Ureter (tissue), 1 donor: ENCODE measurements at regions not wholly inside any gene's neighbourhood (a gene's known extent, or its start where the extent isn't known, plus 50 kb on each side); places are given as distances from the start of the nearest gene placed in this dataset.
"Not testable (repeated sequence)": the region's sequence is repeated elsewhere in the genome, so short reads cannot be mapped to it uniquely, and the experiment has no call there.

Experiments
- DNase-seq: peaks from one replicate; pipeline ENCODE4 v3.0.0-alpha.2; 2020; ENCODE audit warnings: low spot score
- donor health status: DM: yes; HTN: yes; CAD: no.

GRCh38 chr3:163468531-163469335 is 1609.6 kb downstream of the SI start:
- no peak for DNase-seq

DNA sequence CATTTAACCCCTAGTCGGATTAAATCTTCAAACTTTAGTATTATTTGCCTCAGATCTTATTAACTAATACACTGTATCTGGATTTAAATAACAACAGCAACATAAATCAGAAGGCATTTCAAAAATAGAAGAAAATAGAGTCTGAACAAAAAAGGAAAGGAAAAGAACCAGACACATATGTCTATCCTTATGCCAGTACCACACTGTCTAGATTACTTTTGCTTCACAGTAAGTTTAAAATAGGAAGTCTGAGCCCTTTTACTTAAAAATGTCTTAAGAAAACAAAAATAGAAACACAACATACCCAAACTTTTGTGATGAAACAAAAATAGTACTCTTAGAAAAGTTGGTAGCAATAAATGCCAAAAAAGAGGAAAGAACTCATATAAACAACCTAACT is 1615.8 kb downstream of the SI start:
- no peak for DNase-seq

DNA sequence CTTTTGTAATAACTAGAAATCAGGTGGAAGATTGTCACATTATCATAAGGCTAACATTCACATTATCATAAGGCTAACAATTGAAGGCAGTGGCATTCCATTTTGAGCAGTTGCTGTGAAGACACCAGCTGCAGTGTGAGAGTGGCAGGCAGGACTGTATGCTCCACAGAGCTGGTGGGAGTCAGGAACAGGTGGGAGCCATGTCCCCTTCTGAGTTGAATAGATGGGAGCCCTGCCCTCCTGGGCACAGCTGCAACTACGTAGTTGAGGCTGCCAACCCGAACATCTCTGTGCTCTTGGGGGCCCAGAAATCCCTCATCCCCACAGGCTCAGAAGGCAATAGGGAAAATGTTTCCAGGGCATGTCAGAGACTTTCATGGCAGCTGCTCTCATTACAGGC is 1627.6 kb downstream of the SI start:
- DNase-seq: no peak

DNA sequence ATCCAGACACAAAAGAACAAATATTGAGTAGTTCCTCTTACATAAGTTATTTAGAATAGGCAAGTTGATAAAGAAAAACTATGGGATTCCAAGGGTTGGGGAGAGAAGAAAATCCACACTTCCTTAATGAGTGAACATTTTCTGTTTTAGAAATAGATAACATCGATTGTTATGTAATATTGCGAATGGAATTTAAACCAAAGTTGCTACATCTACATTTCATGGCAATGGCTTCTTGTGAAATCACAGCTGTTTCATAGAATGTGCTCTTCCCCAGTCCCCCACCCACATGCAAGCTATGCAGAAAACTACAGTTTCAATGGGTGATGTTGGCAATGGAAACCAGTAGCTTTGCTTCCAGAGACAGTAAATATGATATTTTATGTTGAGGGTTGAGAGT is 1639.5 kb downstream of the SI start:
- no peak for DNase-seq

- no peak for DNase-seq
Measured at GRCh38 chr3:163422671-163423070, 1655.6 kb downstream of the SI start.

- DNase-seq: no peak
Measured at GRCh38 chr3:163391407-163392181, 1686.7 kb downstream of the SI start.

- no peak for DNase-seq
Measured at GRCh38 chr3:163384383-163384782, 1693.9 kb downstream of the SI start.

DNA sequence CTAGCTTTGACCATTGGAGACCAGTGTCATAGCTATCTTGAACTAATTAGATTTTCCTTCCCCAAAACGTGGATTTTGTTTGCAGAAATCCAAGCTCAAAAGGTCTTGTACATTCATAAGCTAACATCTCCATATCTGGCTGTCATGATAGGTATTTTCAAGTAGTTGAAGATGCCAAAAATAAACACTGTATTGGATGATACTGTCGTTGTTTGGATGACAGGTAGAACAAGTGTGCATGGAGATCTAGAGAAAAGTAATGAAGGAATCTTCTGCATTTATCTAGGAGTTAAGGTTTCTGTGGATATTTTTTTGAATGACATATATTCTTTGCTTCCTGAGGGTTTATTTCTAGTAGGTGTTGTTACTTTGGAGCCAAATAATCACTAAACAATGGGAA is 1696.1 kb downstream of the SI start:
- DNase-seq: no peak

GRCh38 chr3:163368168-163368567 is 1710.1 kb downstream of the SI start:
- no peak for DNase-seq

- no peak for DNase-seq
Measured at GRCh38 chr3:163364717-163365116, 1713.6 kb downstream of the SI start.

DNA sequence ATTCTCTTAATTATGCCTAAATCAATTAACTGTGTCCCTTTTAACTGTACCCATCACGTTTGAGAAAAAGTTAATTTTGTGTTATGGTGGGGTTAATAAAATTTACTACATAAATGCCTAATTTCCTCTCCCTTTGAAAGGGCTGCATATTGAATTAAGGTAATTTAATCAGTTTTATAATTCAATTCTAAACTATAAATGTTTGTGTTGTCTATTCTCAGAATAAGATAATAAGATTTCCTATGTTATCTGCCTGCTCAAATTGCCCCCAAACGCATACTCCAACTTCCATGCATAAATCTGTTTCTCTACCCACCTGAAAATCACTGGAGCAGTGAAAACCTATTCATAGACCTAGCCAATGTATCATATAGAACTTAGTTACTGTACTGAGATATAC is 1716.1 kb downstream of the SI start:
- no peak for DNase-seq

DNA sequence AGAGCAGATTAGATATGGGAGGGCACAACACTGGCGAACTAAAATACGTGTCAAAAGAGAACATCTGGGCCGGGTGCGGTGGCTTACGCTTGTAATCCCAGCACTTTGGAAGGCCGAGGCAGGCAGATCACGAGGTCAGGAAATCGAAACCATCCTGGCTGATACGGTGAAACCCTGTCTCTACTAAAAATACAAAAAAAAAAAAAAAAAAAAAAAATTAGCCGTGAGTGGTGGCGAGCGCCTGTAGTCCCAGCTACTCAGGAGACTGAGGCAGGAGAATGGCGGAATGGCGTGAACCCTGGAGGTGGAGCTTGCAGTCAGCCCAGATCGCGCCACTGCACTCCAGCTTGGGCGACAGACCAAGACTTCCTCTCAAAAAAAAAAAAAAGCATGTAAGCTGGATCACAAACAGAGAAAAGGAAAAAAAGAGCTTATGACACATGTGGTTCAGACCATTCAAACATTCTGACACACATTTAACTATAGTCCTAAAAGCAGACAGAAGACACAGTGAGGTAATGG is 1716.9 kb downstream of the SI start:
- not testable (repeated sequence) for DNase-seq

GRCh38 chr3:163347944-163348343 is 1730.4 kb downstream of the SI start:
- no peak for DNase-seq

DNA sequence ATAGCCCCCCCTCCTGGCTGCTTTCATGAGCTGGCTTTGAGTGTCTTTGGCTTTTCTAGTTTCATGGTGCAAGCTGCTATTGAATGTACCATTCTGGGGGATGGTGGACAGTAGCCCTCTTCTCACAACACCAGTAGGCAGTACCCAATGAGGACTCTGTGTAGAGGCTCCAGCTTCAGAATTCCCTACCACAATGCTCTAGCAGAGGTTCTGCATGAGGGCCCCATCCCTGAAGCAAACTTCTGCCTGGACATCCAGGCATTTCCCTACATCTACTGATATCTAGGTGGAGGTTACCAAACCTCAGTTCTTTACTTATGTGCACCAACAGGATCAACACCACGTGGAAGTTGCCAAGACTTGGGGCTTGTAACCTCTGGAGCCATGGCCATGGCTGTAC is 1742.9 kb downstream of the SI start:
- DNase-seq: no peak

- no peak for DNase-seq
Measured at GRCh38 chr3:163328680-163329079, 1749.6 kb downstream of the SI start.

DNA sequence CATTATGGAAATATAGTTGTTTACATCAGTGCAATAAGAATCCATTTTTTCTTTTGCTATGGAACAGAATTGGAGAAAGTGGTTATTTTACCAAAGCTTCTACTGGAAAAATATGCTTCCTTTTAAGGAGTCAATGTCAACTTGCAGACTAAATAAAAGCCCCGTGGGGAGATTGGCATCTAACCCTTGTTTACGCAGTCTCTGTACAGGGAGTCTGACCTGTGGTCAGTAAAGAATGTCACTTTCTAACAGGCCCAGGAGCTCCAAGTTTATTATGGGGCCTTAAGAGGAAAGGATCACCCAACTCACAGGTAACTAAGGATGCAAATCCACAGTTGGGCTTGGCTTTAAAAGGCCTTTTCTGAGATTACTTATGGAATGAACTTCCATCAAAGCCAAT is 1751.2 kb downstream of the SI start:
- no peak for DNase-seq

DNA sequence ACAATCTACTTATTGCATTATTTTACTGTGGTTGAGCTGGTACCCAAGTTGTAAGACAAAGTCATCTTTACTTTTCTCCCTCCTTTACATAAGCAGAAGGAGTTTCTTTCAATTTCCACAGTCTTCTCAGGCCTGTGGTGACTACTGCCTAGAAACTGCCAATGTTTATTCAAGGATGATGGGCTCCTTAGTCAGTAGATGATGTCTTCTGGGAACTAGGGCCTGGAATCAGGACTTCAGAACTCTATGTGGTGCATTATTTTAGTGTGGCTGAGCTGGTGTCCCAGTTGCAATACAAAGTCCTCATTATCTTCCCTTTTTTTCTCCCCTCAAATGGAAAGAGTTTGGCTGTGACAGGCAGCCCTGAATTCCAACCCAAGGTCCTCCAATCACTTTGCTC is 1762.5 kb downstream of the SI start:
- no peak for DNase-seq

DNA sequence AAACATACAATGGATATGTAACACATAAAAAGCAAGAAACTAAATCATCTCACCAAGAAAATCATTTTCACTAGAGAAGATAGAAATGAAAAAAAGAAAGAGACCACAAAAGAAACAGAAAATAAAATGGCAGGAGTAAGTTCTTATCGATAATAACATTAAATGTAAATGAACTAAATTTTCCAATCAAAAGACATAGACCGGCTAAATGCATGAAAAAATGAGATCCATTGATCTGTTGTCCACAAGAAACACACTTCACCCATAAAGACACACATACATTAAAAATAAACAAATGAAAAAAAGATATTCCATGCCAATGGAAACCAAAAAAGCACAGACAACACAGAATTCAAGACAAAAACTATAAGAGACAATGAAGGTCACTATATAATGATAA is 1771.9 kb downstream of the SI start:
- no peak for DNase-seq

- DNase-seq: no peak
Measured at GRCh38 chr3:163273694-163274093, 1777.1 kb downstream of the OTOL1 start.

- no peak for DNase-seq
Measured at GRCh38 chr3:163266731-163267130, 1770.1 kb downstream of the OTOL1 start.

GRCh38 chr3:163261618-163262017 is 1765.0 kb downstream of the OTOL1 start:
- DNase-seq: no peak

DNA sequence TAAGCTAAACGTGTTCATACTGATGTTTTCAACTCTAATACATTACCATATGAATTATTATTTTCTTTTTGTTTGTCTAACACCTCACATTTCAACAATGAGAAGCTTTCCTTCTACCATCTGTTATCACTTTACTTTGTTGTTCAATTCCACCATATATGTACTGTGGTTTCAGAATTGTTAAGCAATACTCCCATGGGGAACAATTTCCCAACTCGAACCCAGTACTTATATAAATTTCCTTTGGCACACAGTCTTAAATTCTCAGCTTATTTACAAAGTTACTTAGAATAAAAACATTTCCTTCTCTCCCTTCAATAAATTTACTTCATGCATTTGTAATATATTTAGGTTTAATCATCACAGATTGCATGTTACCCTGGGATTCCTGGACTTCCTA is 1764.4 kb downstream of the OTOL1 start:
- DNase-seq: no peak

GRCh38 chr3:163218336-163218735 is 1721.7 kb downstream of the OTOL1 start:
- no peak for DNase-seq
